ENCODE measurements at regions not wholly inside any gene's neighbourhood (a gene's known extent, or its start where the extent isn't known, plus 50 kb on each side); places are given as distances from the start of the nearest gene placed in this dataset.

- TF ChIP-seq CTCF (IDR thresholded peaks at IDR 0.05) (no peak), EP300 (IDR thresholded peaks at IDR 0.05) (no peak)
Observed at GRCh38 chr10:6863381-6863780, 283.3 kb upstream of the PRKCQ start.
